DOHH2 (cell line): ENCODE measurements at regions not wholly inside any gene's neighbourhood (a gene's known extent, or its start where the extent isn't known, plus 50 kb on each side); places are given as distances from the start of the nearest gene placed in this dataset.

ENCODE experiments used
- H3F3A ChIP-seq: fragments of 200-600 bp; sonication (generic), shearing (Covaris generic); 2 replicates; pipeline ENCODE4 v1.6.0; 2016; ENCODE audit warnings: antibody characterized with exemption, mild to moderate bottlenecking; ENCODE audit not compliant: control insufficient read depth, insufficient read depth
- H3K27ac ChIP-seq: fragments of 200-600 bp; sonication (generic); 2 replicates; pipeline ENCODE4 v1.5.1; 2014; ENCODE audit warnings: low read depth, mild to moderate bottlenecking, low read length, moderate library complexity
- H3K27me3 ChIP-seq: fragments of 200-600 bp; sonication (generic); 2 replicates; pipeline ENCODE4 v1.6.1; 2014; ENCODE audit warnings: mild to moderate bottlenecking, low read length, mixed read lengths; ENCODE audit not compliant: control insufficient read depth
- H3K36me3 ChIP-seq: fragments of 200-600 bp; sonication (generic); 2 replicates; pipeline ENCODE4 v1.6.1; 2014; ENCODE audit warnings: mild to moderate bottlenecking, low read length, moderate library complexity, mixed read lengths; ENCODE audit not compliant: control insufficient read depth
- H3K4me1 ChIP-seq: fragments of 200-600 bp; sonication (generic); 2 replicates; pipeline ENCODE4 v1.6.1; 2014; ENCODE audit warnings: mild to moderate bottlenecking, low read length, mixed read lengths; ENCODE audit not compliant: control insufficient read depth
- H3K4me2 ChIP-seq: fragments of 200-600 bp; sonication (generic); 2 replicates; pipeline ENCODE4 v1.6.0; 2014; ENCODE audit warnings: mild to moderate bottlenecking, low read length, moderate library complexity
- H3K4me3 ChIP-seq: fragments of 200-600 bp; sonication (generic); 2 replicates; pipeline ENCODE4 v1.5.1; 2014; ENCODE audit warnings: mild to moderate bottlenecking, low read length, mixed read lengths
- H3K79me2 ChIP-seq: fragments of 200-600 bp; sonication (generic); 2 replicates; pipeline ENCODE4 v1.6.1; 2014; ENCODE audit warnings: mild to moderate bottlenecking, low read length, mixed read lengths; ENCODE audit not compliant: control insufficient read depth
- H3K9me2 ChIP-seq: fragments of 200-600 bp; sonication (generic); replicated peaks from 2 replicates; pipeline ENCODE4 v1.6.1; 2014; ENCODE audit warnings: mild to moderate bottlenecking, low read length, mixed read lengths; ENCODE audit not compliant: control insufficient read depth
- H3K9me3 ChIP-seq: fragments of 200-600 bp; sonication (generic); 2 replicates; pipeline ENCODE4 v1.6.1; 2014; ENCODE audit warnings: antibody characterized with exemption, low read length, mixed read lengths; ENCODE audit not compliant: control insufficient read depth, insufficient read depth
- H4K20me1 ChIP-seq: fragments of 200-600 bp; sonication (generic); 2 replicates; pipeline ENCODE4 v1.6.0; 2014; ENCODE audit warnings: low read depth, mild to moderate bottlenecking, antibody characterized with exemption, low read length, moderate library complexity; ENCODE audit not compliant: control insufficient read depth, insufficient read depth
- EZH2phosphoT487 ChIP-seq: fragments of 200-600 bp; sonication (generic); IDR thresholded peaks from 2 replicates; pipeline ENCODE4 v1.6.1; 2017; ENCODE audit warnings: borderline replicate concordance, mild to moderate bottlenecking, antibody characterized with exemption, low read length, moderate library complexity, mixed read lengths
- TF ChIP-seq, protein P1 (sequence below): fragments of 200-600 bp; sonication (generic); IDR thresholded peaks from one replicate; pipeline ENCODE4 v1.5.1; 2014; ENCODE audit warnings: antibody characterized with exemption, mild to moderate bottlenecking, low read depth, low read length; ENCODE audit not compliant: poor library complexity, severe bottlenecking

GRCh38 chr1:79469139-79469538 lies 462.6 kb upstream of the ADGRL4 start:
- H3K4me3 ChIP-seq: no peak overlapping the region
- no peak overlapping the region for H3K27ac ChIP-seq
- H3K27me3 ChIP-seq: no peaks in the 10 kb centered on the region
- H3K79me2 ChIP-seq: no peaks in the 10 kb centered on the region
- no peaks in the 10 kb centered on the region for H3F3A ChIP-seq
- TF ChIP-seq, protein P1, sequence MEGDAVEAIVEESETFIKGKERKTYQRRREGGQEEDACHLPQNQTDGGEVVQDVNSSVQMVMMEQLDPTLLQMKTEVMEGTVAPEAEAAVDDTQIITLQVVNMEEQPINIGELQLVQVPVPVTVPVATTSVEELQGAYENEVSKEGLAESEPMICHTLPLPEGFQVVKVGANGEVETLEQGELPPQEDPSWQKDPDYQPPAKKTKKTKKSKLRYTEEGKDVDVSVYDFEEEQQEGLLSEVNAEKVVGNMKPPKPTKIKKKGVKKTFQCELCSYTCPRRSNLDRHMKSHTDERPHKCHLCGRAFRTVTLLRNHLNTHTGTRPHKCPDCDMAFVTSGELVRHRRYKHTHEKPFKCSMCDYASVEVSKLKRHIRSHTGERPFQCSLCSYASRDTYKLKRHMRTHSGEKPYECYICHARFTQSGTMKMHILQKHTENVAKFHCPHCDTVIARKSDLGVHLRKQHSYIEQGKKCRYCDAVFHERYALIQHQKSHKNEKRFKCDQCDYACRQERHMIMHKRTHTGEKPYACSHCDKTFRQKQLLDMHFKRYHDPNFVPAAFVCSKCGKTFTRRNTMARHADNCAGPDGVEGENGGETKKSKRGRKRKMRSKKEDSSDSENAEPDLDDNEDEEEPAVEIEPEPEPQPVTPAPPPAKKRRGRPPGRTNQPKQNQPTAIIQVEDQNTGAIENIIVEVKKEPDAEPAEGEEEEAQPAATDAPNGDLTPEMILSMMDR: no peak
- no peak for TF ChIP-seq EZH2phosphoT487
- H3K4me2 ChIP-seq: no peak overlapping the region
- H3K9me2 ChIP-seq: no peaks in the 10 kb centered on the region; the same call in 1 of the 2 replicates
- no peaks in the 10 kb centered on the region for H3K4me1 ChIP-seq
- H3K9me3 ChIP-seq: no peaks in the 10 kb centered on the region
- H3K36me3 ChIP-seq: no peaks in the 10 kb centered on the region
- H4K20me1 ChIP-seq: no peaks in the 10 kb centered on the region

GRCh38 chr1:79460773-79461436 lies 454.4 kb upstream of the ADGRL4 start:
- Histone ChIP-seq H4K20me1 (no peaks in the 10 kb centered on the region), H3K79me2 (no peaks in the 10 kb centered on the region), H3K9me3 (no peaks in the 10 kb centered on the region), H3K4me3 (no peak overlapping the region), H3K4me2 (no peak overlapping the region), H3F3A (no peaks in the 10 kb centered on the region), H3K27me3 (no peaks in the 10 kb centered on the region), H3K9me2 (no peaks in the 10 kb centered on the region), H3K4me1 (no peaks in the 10 kb centered on the region), H3K36me3 (no peaks in the 10 kb centered on the region), H3K27ac (no peak overlapping the region)
- TF ChIP-seq, protein P1: no peak
- TF ChIP-seq EZH2phosphoT487: no peak

DNA sequence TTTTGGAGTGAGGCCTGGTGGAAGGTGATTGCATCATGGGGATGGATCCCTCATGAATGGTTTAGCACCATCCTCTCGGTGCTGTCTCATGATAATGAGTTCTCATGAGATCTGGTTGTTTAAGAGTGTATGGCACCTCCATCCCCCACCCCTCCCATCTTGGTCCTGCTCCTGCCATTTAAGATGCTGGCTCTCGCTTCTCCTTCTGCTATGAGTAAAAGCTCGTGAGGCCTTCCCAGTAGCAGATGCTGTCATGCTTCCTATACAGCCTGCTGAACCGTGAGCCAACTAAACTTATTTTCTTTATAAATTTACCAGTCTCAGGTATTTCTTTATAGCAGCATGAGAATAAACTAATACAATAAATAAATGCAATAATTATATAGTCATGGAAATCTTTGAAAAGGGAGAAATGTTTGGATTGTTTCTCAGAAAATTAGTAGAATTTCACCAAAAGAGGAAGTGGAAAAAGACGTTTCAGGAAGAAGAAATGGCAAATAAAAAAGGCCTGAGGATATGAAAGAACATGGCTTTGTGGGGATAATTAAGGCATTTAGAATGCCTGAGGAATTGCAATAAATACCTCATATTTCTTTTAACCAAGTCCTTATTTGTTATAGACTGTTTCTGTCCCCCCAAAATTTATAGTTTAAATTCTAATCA lies 451.2 kb upstream of the ADGRL4 start:
- TF ChIP-seq, protein P1: no peak
- TF ChIP-seq EZH2phosphoT487: no peak
- H3K4me3 ChIP-seq: no peak overlapping the region
- H3K36me3 ChIP-seq: no peaks in the 10 kb centered on the region
- no peaks in the 10 kb centered on the region for H3K27me3 ChIP-seq
- H3K4me1 ChIP-seq: no peaks in the 10 kb centered on the region
- H3F3A ChIP-seq: no peaks in the 10 kb centered on the region
- H3K9me2 ChIP-seq: no peaks in the 10 kb centered on the region
- H3K9me3 ChIP-seq: no peaks in the 10 kb centered on the region
- no peak overlapping the region for H3K4me2 ChIP-seq
- no peaks in the 10 kb centered on the region for H3K79me2 ChIP-seq
- no peaks in the 10 kb centered on the region for H4K20me1 ChIP-seq
- no peak overlapping the region for H3K27ac ChIP-seq
